ENCODE measurements at regions not wholly inside any gene's neighbourhood (a gene's known extent, or its start where the extent isn't known, plus 50 kb on each side); places are given as distances from the start of the nearest gene placed in this dataset.

GRCh38 chr2:226274143-226274542 is 525.5 kb downstream of the IRS1 start:
- DNase-seq (no peak), ATAC-seq (no peak)

DNA sequence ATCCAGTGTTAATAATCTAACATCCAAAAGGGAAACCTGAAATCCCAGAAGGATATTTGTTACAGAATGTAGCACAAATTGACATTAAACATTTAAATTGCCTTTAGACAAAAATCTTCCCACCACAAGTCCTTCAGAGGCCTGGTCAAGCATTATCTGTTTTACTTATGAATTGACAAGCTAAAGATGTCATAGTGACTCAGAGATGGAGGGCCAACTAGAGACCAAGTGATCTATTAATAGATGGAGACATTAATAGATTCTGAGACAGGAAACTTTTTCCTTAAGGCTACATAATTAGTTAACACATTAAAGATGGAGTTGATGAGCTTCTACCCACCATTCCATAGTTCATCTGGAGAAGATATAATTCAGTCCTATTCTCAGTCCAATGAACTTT is 526.2 kb downstream of the IRS1 start:
- DNase-seq (no peak), ATAC-seq (no peak)

GRCh38 chr2:226272435-226272834 is 527.2 kb downstream of the IRS1 start:
- no peak for DNase-seq
- no peak for ATAC-seq

DNA sequence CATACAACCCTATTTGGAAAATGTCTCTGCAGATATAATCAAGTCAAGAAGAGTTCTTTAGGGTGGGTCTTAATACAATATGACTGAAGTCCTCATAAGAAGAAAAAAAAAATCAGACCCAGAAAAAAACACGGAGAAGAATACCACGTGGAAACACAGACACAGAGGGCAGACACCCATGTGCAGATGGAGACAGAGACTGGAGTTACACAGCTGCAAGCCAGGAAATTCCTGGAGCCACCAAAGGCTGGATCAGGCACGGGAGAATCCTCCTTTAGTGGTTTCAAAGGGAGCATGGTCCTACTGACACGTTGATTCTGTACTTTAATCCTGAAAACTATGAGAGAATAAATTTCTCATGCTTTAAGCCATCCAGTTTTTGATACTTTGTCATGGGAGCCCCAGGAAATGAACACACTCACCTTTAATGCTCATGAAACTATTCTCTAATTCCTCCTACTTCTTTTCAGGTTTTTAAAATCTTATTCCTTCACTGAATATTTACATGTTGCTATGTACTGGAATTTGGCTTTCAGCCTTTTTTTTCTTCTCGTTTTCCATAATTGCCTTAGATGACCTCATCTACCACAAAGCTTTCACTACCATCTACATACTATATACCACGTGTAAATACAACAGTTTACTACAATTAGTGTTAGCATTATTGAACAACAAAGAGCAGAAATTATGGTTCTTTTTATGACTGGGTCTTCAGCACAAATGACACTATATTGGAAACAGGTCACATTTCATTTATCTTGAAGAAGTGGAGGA is 529.1 kb downstream of the IRS1 start:
- ATAC-seq (no peak), DNase-seq (no peak)

- DNase-seq: no peak
- no peak for ATAC-seq
Measured at GRCh38 chr2:226267516-226268289, 531.9 kb downstream of the IRS1 start.

DNA sequence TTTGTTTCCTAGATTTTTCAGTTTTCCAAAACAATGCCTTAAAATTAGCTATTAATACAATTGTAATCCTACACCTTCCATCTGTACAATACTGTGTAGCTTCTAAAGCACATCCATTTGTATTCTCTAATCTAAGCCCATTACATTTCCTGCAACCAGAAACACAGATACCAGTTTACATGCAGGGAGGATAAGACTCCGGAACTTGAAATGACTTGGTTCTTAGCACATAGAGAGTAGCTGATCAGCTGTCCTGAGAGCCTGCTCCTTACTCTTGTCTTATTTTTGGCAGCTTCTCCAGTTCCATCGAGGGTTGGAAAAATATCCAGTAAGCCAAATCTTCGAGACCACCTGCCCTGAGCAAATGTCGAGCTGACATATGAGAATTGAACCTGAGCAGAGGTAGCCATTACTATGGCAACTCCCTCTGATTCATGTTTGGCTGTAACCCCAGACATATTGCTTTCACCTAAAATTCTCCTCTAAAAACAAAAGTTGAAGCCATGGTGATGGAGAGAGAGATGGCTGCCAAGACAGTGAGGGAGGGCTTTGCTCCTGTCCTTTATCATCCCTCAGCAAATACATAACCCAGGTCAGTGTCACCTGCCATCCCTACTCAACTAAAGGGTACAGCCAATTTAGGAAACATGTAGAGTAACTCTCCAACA is 542.8 kb downstream of the IRS1 start:
- ATAC-seq (no peak), DNase-seq (no peak)

- ATAC-seq (no peak), DNase-seq (no peak)
Measured at GRCh38 chr2:226256237-226256636, 543.4 kb downstream of the IRS1 start.

- ATAC-seq (no peak), DNase-seq (no peak)
Measured at GRCh38 chr2:226251661-226252060, 548.0 kb downstream of the IRS1 start.

DNA sequence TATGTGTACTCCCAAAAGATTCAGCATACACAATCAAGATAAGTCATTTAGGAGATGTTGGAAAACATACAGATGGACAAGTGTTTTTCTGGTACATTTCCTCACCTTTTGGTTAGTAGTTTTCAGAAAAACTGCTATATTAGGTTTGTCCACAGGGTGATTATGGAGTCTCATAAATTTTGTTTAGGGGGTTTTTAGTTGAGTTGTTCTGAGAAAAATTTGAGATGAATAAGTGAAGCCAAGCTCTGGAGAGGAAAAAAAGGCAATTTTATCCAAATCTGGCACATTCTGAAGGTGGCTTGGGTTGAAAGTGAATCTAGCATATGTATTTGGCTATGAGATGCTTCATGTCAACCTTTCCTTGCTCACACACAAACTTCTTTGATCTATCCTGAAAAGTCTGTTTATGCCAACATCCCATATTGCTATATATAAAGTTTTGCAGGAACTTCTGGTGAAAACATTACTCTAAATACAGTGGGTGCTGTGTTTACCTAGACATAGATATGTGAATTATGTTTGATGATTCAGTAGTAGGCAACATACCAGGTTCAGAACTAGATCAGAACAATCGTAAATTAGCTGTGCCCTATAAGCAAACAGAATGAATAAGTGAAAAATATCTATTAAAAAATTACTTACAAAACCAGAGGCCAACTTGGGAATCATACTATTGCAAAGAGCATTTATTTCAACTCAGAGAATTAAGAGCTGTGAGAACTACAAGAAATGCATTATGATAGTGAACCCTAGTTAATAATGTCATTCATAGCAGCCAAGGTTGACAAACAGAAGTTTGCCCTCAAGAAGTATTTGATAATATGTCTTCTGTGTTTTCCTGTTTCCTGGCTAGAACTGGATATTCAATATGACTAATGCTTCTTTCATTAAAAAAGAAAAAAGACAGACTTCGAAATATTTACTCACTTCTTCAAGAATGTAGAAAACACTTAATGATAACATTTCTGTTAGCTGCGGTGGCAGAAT is 552.0 kb downstream of the IRS1 start:
- DNase-seq: no peak
- no peak for ATAC-seq

GRCh38 chr2:226234187-226234586 is 565.4 kb downstream of the IRS1 start:
- no peak for ATAC-seq
- DNase-seq: no peak

- no peak for ATAC-seq
Measured at GRCh38 chr2:226233388-226233787, 566.2 kb downstream of the IRS1 start.

GRCh38 chr2:226228080-226228479 is 571.5 kb downstream of the IRS1 start:
- no peak for ATAC-seq
- DNase-seq: no peak

More at GRCh38 chr2:226233388-226233787, 566.2 kb downstream of the IRS1 start:
- DNase-seq: no peak

GRCh38 chr2:226227341-226227740 is 572.3 kb downstream of the IRS1 start:
- no peak for ATAC-seq
- DNase-seq: no peak

- ATAC-seq (no peak), DNase-seq (no peak)
Measured at GRCh38 chr2:226223704-226224103, 575.9 kb downstream of the IRS1 start.

DNA sequence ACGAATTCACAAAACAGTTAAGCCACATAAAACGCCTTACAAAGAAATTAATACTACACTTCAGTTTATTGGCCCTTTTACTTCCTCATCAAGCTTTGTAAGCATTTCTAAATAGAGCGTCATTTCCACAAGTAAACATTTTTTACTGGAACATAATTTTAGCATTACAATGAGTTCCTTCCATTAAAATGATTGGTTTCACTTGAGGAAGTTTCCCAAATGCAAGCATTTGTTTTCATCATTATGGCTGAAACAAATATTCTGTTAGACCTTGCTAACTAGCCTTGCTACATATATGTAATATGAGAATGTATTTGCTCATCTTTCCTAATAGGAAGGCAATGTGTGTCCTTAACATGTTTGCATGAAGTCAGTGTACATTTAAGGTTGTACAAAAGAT is 579.1 kb downstream of the IRS1 start:
- DNase-seq: no peak
- ATAC-seq: no peak

DNA sequence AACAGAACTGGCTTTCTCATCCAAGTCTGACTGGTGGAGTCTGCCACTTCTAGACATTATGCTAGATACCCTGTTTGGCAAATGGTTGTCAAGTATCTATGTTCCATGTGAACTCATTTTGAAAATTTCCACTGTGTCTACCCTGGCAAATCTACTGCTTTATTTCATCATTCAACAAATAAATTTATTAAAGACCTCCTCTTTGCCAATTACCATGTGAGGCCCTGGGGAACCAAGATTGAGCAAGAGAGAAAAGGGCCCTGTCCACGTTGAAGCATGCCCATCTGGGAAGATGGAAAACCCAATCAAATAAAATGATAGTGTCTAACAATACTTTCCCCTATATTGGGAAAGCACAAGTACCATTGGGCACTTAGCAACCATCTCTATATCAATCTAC is 582.4 kb downstream of the IRS1 start:
- DNase-seq (no peak), ATAC-seq (no peak)

- no peak for DNase-seq
- ATAC-seq: no peak
Measured at GRCh38 chr2:226216575-226216974, 583.0 kb downstream of the IRS1 start.

- ATAC-seq (peak; percentile 77), DNase-seq (peak; percentile 66)
Measured at GRCh38 chr2:226215902-226216503, 583.6 kb downstream of the IRS1 start.

DNA sequence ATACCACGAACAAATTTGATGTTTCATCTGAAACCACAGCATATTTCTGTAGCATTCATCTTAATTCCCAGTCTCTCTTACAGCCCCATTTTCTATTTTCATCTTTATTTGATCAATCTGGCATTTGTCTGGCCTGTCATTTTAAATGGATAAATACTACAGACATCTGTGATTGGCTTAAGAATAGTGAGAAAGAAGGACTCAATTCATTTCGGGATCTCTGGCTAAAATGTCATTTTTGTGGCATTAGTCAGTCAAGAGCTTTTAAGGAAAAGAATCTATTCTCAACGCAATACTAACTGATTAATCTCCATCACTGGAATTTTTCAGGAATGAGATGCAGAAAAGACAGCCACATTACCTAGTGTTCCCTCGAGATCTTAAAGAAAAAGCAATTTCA is 585.9 kb downstream of the IRS1 start:
- DNase-seq (no peak), ATAC-seq (no peak)

DNA sequence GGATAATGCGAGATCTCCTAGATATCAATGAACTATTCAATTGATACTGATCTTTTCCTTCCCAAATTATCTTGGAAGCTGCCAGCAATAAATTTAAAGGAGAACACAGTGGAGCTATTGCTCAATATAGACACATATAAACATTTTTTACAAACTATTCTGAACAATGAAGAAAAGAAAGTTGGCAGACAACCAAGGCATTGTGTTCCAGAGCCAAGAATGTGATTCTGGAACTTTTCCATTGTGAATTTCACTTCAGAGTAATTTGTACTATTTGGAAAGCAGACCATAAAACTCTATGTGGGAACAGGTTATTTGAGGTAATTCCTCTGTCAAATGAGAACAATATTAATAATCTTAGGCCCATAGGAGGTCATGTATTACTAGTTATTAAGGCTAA is 588.2 kb downstream of the IRS1 start:
- ATAC-seq (no peak), DNase-seq (no peak)

DNA sequence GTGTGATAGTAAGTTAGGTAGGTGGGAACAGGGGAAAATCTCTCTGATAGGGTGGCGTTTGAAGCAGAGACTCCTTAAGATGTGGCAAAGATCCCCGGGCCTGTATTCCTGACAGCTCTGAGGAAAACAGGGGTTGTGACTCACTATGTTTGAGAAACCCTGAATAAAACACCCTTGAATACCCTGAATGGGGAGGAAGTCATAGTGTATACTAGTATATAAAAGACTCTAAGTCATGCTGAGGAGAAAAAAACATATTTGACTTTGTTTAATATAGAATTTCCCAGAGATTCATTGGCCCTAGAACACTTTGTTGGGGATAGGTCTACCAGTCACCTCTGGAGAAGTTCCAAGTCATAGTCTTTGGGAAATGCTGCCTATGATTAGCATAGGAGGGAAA is 590.9 kb downstream of the IRS1 start:
- ATAC-seq (no peak), DNase-seq (no peak)

DNA sequence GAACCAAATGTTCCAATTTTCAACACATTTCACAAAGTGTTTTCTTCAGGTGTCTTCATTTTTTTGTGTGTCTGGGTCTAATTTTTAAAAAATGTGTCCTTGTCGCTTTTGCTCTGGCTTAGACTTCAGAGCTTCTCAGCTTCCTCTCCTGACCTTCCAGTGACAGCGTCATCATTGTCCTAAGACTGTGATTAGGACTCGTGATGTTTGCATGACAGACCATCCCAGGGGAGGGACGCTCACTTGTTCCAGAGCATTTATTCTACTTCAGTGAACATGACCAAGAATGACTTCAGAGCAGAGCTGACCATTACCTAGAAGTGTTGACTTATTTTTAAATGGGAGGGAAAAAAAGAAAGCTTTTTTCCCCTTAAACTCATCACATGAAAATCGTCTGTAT is 591.9 kb downstream of the IRS1 start:
- DNase-seq (no peak), ATAC-seq (no peak)
